ENCODE measurements at regions not wholly inside any gene's neighbourhood (a gene's known extent, or its start where the extent isn't known, plus 50 kb on each side); places are given as distances from the start of the nearest gene placed in this dataset.
"Not testable (repeated sequence)": the region's sequence is repeated elsewhere in the genome, so short reads cannot be mapped to it uniquely, and the experiment has no call there.

DNA sequence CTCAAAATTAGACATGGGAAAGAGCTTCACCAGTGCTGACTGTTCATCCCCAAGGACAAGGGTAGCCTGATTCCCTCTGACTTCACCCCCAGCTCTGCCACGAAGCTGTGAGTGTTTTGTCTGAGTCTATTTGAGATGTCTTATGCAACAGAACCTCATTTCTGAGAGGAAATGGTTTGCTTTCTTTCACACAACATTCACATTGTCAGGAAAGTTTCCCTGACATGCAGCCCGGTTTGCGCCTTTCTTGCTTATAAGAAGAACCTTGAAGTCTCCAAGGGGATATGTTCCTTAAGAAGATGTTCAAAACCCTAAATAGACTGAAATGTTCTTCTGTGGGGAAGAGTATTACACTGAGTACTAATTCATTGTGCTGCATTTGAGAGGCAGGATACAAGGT lies 300.5 kb upstream of the CCL2 start:
- no peaks in the 10 kb centered on the region for H3K36me3 ChIP-seq
- DNase-seq, result no peak
- no peak for ATAC-seq
- peaks cover 0 to 12% of the 10 kb centered on the region in 2 donors for H3K27me3 ChIP-seq
- peaks cover 0 to 5% of the 10 kb centered on the region in 2 donors for H3K9me3 ChIP-seq
- H3K4me3 ChIP-seq, result no peak overlapping the region
- TF ChIP-seq, protein P1, sequence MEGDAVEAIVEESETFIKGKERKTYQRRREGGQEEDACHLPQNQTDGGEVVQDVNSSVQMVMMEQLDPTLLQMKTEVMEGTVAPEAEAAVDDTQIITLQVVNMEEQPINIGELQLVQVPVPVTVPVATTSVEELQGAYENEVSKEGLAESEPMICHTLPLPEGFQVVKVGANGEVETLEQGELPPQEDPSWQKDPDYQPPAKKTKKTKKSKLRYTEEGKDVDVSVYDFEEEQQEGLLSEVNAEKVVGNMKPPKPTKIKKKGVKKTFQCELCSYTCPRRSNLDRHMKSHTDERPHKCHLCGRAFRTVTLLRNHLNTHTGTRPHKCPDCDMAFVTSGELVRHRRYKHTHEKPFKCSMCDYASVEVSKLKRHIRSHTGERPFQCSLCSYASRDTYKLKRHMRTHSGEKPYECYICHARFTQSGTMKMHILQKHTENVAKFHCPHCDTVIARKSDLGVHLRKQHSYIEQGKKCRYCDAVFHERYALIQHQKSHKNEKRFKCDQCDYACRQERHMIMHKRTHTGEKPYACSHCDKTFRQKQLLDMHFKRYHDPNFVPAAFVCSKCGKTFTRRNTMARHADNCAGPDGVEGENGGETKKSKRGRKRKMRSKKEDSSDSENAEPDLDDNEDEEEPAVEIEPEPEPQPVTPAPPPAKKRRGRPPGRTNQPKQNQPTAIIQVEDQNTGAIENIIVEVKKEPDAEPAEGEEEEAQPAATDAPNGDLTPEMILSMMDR (IDR thresholded peaks at IDR 0.05), result no peak
- H3K4me1 ChIP-seq, result no peaks in the 10 kb centered on the region
- intact Hi-C loops (cut with DNase I), result no loop called here
- H3K27ac ChIP-seq, result no peak overlapping the region

DNA sequence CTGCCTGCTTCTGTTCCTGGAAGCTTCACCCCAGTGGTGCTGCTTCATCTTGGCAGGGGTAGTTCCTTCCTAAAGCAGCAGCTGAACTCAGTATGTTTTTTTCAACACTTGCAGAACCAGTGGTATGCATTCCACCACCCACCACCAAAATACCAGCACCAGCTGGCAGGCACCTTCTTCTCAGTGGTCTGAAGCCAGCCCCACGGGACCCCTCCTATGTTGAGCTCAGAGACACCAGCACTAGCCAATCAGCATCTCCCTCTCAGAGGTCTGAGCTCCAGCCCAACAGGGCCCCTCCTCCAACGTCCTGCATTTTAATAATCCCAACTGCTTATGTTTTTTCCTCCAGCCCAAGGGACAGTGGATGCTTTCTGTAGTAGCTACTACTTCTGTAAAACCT lies 299.6 kb upstream of the CCL2 start:
- DNase-seq (no peak), ATAC-seq (no peak)
- Histone ChIP-seq H3K27ac (no peak overlapping the region), H3K27me3 (peaks cover 0 to 12% of the 10 kb centered on the region in 2 donors), H3K9me3 (peaks cover 0 to 5% of the 10 kb centered on the region in 2 donors), H3K4me1 (no peaks in the 10 kb centered on the region), H3K4me3 (no peak overlapping the region), H3K36me3 (no peaks in the 10 kb centered on the region)
- TF ChIP-seq, protein P1 (IDR thresholded peaks at IDR 0.05), result no peak
- intact Hi-C loops (cut with DNase I), result no loop called here

DNA sequence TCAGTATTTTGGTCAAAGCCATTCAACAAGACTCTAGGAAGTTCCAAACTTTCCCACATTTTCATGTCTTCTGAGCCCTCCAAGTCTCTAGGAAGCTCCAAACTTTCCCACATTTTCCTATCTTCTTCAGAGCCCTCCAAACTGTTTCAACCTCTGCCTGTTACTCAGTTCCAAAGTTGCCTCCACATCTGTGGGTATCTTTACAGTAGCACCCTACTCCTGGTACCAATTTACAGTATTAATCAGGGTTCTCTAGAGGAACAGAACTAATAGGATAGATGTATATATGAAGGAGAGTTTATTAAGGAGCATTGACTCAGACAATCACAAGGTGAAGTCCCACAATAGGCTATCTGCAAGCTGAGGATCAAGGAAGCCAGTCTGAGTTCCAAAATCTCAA lies 296.0 kb upstream of the CCL2 start:
- intact Hi-C loops (cut with DNase I); ATAC-seq; H3K9me3 ChIP-seq; DNase-seq; H3K4me3 ChIP-seq; H3K4me1 ChIP-seq; H3K36me3 ChIP-seq; H3K27ac ChIP-seq: not testable (repeated sequence)
- peaks cover 0 to 23% of the 10 kb centered on the region in 2 donors for H3K27me3 ChIP-seq

DNA sequence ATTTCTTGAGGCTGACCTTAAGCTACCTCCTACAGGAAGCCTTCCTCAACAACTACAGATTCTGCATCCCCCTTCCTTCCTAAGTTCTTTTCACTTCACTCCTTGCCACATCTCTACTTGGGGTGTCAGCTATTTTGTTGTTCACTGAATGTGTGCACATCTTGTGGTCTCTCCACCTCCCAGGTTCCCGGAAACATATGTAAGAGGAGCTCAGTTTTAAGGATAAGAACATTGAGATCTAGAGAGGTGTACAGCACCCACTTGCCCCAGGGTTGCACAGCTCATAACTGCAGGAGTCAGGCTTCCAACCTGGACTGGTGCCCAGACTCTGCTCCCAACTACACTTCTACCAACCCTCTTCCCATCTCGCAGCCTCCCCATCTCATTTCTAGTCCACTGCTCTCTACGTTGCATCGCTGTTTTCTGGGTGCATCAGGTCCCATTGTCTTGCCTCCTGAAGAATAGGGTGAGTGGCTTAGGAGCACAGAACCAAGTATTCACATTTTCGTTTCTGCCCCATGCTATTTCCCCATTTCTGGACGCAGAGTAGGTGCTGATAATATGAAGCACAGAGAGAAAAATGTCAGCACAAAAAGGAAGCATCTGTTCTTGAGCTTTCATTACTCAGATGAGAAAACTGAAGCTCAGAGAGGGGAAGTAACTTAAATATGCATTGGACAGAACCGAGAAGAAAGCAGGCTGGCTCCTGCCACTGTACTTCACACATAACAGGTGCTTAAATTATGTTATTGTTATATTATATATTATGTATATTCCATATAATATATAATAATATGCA lies 292.0 kb upstream of the CCL2 start:
- DNase-seq (no peak), ATAC-seq (no peak)
- intact Hi-C loops (cut with DNase I), result no loop called here
- Histone ChIP-seq H3K36me3 (no peaks in the 10 kb centered on the region), H3K4me3 (no peak overlapping the region), H3K27ac (no peak overlapping the region), H3K9me3 (peaks cover 0 to 5% of the 10 kb centered on the region in 2 donors), H3K4me1 (peaks cover 0 to under 1% of the 10 kb centered on the region in 2 donors), H3K27me3 (peaks cover 0 to 11% of the 10 kb centered on the region in 2 donors)
- TF ChIP-seq, protein P1 (IDR thresholded peaks at IDR 0.05), result no peak

DNA sequence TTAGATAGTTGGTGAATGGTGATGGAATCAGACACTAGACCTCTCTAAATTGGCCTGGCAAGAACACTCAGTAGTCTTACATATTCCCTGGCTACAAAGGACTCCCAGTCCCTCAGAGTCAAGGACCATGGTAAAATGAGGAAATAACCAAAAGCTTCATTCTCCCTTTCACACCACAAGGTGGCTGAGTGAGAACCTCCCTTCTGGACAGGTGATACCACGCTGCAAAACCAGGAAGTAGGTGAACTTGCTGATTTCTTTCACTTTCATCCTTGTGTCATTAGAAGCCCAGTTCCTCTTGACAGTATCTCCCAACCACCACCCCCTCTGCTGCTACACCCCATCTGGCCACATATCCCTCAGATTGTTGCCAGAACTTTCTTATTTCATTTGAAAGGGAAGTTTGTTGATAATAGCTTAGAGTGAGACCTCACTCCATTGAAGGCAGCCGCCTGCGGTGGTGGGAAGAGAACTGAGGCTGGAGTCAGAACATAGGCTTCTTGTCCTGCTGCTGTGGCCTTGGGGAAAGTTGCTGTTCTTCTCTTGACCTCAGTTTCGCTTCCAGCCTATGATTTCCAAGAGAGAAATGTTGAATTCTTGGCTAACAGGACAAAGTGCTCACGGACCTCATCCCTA lies 290.6 kb upstream of the CCL2 start:
- DNase-seq, result no peak
- Histone ChIP-seq H3K27me3 (peaks cover 0 to 18% of the 10 kb centered on the region in 2 donors), H3K9me3 (peaks cover 0 to 2% of the 10 kb centered on the region in 2 donors), H3K36me3 (no peaks in the 10 kb centered on the region), H3K4me3 (no peak overlapping the region), H3K27ac (no peak overlapping the region), H3K4me1 (peaks cover 0 to 5% of the 10 kb centered on the region in 2 donors)
- TF ChIP-seq, protein P1 (IDR thresholded peaks at IDR 0.05), result peak in 1 of 2 donors; percentile 8
- intact Hi-C loops (cut with DNase I), result no loop called here
- peak; percentile 59 for ATAC-seq

All from left lung (tissue), 4 donors.